IMR-90 (cell line): ENCODE measurements at regions not wholly inside any gene's neighbourhood (a gene's known extent, or its start where the extent isn't known, plus 50 kb on each side); places are given as distances from the start of the nearest gene placed in this dataset.

Experiments
- BHLHE40 ChIP-seq: fragments of 150-350 bp; IDR thresholded peaks from 2 replicates; pipeline ENCODE4 v1.6.1; 2016; ENCODE audit warnings: mild to moderate bottlenecking, low read depth, low read length
- CEBPB ChIP-seq: IDR thresholded peaks from 2 replicates; pipeline ENCODE4 v1.6.1; 2012; ENCODE audit warnings: low read depth, low read length, improper control_type of control experiment
- CHD1 ChIP-seq: IDR thresholded peaks from 2 replicates; pipeline ENCODE4 v1.6.1; 2012; ENCODE audit warnings: low read depth, low read length, improper control_type of control experiment
- CTCF ChIP-seq: conservative IDR thresholded peaks from 2 replicates; pipeline ENCODE4 v1.5.1; 2012; ENCODE audit warnings: mild to moderate bottlenecking, low read depth, low read length, improper control_type of control experiment
- FOS ChIP-seq: fragments of 150-350 bp; IDR thresholded peaks from 2 replicates; pipeline ENCODE4 v1.6.1; 2016; ENCODE audit warnings: low read depth, low read length
- MAFK ChIP-seq: IDR thresholded peaks from 2 replicates; pipeline ENCODE4 v1.6.1; 2012; ENCODE audit warnings: low read depth, low read length, improper control_type of control experiment
- MXI1 ChIP-seq: IDR thresholded peaks from 2 replicates; pipeline ENCODE4 v1.6.1; 2012; ENCODE audit warnings: low read depth, mild to moderate bottlenecking, low read length, moderate library complexity, borderline replicate concordance
- POLR2A ChIP-seq: IDR thresholded peaks from 2 replicates; pipeline ENCODE4 v1.6.1; 2012; ENCODE audit warnings: mild to moderate bottlenecking, low read depth, low read length
- RAD21 ChIP-seq: IDR thresholded peaks from 2 replicates; pipeline ENCODE4 v1.6.1; 2012; ENCODE audit warnings: low read length, improper control_type of control experiment
- RCOR1 ChIP-seq: IDR thresholded peaks from 2 replicates; pipeline ENCODE4 v1.6.1; 2012; ENCODE audit warnings: mild to moderate bottlenecking, low read length, improper control_type of control experiment; ENCODE audit not compliant: insufficient replicate concordance
- RFX5 ChIP-seq: IDR thresholded peaks from 2 replicates; pipeline ENCODE4 v1.8.0; 2012; ENCODE audit warnings: low read depth, mild to moderate bottlenecking, low read length, moderate library complexity
- SMC3 ChIP-seq: fragments of 150-350 bp; IDR thresholded peaks from 2 replicates; pipeline ENCODE4 v1.6.1; 2016; ENCODE audit warnings: low read depth, mild to moderate bottlenecking, antibody characterized with exemption, low read length, moderate library complexity
- TF ChIP-seq, protein P1 (sequence below): fragments of 150-350 bp; IDR thresholded peaks from 2 replicates; pipeline ENCODE4 v1.6.1; 2017; ENCODE audit warnings: mild to moderate bottlenecking, antibody characterized with exemption, low read length, low read depth

DNA sequence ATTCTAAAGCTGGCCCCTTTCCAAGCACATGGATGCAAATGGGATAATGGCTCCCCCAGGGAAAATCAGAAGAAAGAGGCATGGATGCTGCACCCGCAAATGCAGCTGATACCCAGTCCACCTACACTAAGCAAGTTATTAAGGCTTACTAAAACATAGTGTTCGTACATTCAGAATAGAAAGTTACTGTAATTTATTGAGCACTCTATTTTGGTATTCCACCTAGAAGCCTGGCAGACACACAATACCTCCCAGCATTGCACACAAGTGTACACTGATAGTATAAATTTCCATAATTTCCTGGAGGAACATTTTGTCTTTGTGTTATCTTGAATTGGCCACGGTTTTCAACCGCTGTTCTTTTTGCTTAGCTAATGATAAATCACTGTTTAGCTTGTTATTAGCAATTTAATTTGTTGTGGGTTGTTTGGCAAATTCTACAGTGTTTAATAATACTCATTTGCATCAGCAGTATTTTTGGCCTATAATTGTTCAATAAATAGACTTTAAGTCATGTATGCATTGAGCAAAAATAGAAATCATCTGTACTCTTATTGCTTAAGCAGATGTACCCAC lies 94.5 kb upstream of the MRI1 start:
- TF ChIP-seq CTCF = no peak
- TF ChIP-seq, protein P1, sequence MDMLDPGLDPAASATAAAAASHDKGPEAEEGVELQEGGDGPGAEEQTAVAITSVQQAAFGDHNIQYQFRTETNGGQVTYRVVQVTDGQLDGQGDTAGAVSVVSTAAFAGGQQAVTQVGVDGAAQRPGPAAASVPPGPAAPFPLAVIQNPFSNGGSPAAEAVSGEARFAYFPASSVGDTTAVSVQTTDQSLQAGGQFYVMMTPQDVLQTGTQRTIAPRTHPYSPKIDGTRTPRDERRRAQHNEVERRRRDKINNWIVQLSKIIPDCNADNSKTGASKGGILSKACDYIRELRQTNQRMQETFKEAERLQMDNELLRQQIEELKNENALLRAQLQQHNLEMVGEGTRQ = no peak
- TF ChIP-seq POLR2A = no peak
- TF ChIP-seq RFX5 = no peak
- TF ChIP-seq RAD21 = no peak
- TF ChIP-seq MAFK = no peak
- no peak for TF ChIP-seq RCOR1
- TF ChIP-seq MXI1 = no peak
- TF ChIP-seq FOS = no peak
- no peak for TF ChIP-seq CEBPB
- TF ChIP-seq BHLHE40 = no peak
- no peak for TF ChIP-seq SMC3
- TF ChIP-seq CHD1 = no peak
